ENCODE measurements at regions not wholly inside any gene's neighbourhood (a gene's known extent, or its start where the extent isn't known, plus 50 kb on each side); places are given as distances from the start of the nearest gene placed in this dataset.

GRCh38 chrX:19245711-19246269 lies 97.9 kb upstream of the PDHA1 start:
- no peak for TF ChIP-seq CTCF (IDR thresholded peaks at IDR 0.05)
- TF ChIP-seq POLR2A (IDR thresholded peaks at IDR 0.05) = no peak
- no peak for TF ChIP-seq POLR2AphosphoS5 (IDR thresholded peaks at IDR 0.05)

Data from prostate gland (tissue), 2 donors.